Sciatic nerve (tissue), 2 donors: ENCODE measurements at regions not wholly inside any gene's neighbourhood (a gene's known extent, or its start where the extent isn't known, plus 50 kb on each side); places are given as distances from the start of the nearest gene placed in this dataset.
"Not testable (repeated sequence)": the region's sequence is repeated elsewhere in the genome, so short reads cannot be mapped to it uniquely, and the experiment has no call there.

ENCODE experiments used
- ATAC-seq: fragments of 200-7000 bp; cut with Tn5 transposase; one replicate; pipeline ENCODE4 v1.9.1; 2020; ENCODE audit warnings: mild to moderate bottlenecking, moderate library complexity
- DNase-seq: peaks from one replicate; pipeline ENCODE4 v3.0.0-alpha.2; 2020; ENCODE audit warnings: low spot score
- intact Hi-C: fragments of 100-400 bp; cut with DNase I; formaldehyde crosslinking; loops from one replicate; pipeline ENCODE4 v1.14.2; 2022
- donor health status: DM: no; HTN: no; CAD: no.
- donor health status: DM: no; HTN: no; CAD: no.

DNA sequence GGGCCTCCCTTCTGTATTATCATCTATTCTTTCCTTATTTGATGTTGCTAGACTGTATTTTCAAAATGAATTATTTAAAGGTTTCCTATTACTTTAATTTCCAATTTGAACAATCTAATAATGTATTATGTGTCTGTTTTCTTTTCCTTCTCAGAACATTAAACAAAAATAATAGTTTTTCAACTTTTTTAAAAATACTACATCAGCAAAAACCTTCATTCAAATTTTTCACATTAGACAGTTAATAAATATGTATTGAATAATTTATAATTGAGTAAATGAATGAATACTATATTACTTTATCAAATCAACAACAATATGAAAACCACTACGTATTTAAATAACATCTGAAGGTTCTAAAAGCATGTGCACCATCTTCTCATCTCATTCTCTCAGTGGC is 644.1 kb upstream of the SEMA3D start:
- intact Hi-C loops, result no loop called here
- DNase-seq, result no peak
- no peak for ATAC-seq

DNA sequence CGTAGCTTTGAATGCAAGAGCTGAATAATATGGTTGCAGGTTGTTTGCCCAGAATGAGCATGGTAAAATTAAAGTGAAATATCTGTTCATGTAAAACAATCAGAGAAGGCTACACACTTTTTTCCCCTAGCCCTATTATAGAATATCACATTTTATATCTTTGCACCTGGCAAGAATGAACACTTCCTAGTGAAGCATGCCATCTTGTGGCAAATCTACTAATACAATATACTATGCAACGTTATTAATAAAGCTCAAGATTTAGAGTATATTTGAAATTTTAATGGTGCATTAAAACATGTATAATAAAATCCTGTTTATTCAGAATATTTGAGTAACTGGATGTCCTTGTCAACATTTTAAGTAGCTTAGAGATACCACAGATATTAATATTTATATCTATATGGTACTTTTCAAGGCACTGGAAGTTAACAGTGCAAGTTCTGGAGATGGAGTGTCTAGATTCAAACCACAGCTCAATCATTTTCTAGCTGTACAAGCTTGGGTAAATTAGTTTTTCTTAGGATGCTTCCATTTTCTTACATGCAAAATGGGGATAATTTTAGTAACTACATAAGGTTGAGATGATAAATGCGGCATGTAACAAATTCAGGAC is 643.1 kb upstream of the SEMA3D start:
- no peak for DNase-seq
- intact Hi-C loops, result no loop called here
- peak; percentile 57 for ATAC-seq

DNA sequence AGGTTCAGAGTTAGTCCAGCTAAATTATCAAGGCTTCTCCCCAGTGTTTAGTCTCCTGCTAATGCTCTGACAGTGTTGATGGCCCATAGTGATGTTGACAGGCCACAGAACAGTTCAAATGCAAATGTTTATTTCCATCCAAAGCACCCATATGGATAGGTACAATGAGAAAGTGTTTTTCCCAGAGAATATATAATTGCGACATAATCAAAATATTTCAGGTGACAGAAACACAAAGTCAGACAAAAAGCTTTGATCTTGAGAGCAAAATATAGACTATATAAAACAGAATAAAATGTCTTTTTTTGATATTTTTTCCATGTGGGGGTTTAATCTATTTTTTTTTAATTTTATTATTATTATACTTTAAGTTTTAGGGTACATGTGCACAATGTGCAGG is 642.3 kb upstream of the SEMA3D start:
- no peak for ATAC-seq
- intact Hi-C loops, result no loop called here
- DNase-seq, result no peak

DNA sequence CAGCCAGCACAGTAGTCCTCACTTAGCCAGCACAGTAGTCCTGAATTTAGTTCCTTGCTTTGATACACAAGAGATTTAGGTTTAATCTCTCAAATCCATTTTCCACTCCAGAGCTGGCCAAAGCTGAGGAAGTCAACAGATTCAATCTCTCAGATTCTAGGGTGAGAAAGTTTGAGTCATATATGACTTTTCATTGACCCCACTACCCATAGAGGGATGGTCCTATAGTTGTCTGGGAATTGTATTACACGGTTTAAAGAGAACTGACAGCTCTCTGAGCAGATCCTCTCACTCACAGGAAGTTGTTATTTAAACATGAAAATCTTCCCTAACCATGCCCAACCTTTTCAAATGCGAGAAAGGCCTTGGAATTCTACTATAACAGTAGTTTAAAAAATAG is 641.8 kb upstream of the SEMA3D start:
- ATAC-seq (no peak), DNase-seq (no peak)

DNA sequence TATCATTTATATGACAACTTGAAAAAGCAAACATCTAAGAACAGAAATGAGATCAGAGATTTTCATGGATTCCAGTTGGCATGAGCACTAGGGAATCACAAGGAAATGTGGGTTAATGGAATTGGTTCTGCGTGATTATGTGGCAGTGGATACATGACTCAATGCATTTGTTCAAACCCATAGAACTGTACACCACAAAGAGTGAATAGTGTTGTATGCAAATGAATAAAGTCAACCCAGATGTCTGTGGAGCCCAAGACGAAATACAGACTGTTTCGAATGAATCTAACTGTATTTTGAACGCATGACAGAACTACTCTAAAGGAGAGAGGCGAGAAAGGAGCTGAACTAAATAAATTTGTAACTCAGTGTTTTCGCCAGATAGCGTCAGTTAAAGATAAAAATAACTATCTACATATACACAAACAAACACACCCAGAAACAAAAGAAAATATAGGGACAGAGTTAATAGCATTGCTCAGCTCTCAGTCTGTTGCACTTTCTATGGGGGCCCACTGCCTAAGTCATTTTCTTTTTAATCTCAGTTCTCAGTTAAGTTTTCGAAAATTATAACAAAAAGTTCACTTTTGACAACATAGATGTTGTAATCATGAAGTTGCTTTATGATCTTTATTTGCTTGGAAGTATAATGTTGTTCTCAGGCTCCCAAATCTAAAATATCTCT is 636.7 kb upstream of the SEMA3D start:
- ATAC-seq (no peak), DNase-seq (no peak)
- intact Hi-C loops, result no loop called here

More for the DNA sequence above, 641.8 kb upstream of the SEMA3D start:
- intact Hi-C loops, result no loop called here

DNA sequence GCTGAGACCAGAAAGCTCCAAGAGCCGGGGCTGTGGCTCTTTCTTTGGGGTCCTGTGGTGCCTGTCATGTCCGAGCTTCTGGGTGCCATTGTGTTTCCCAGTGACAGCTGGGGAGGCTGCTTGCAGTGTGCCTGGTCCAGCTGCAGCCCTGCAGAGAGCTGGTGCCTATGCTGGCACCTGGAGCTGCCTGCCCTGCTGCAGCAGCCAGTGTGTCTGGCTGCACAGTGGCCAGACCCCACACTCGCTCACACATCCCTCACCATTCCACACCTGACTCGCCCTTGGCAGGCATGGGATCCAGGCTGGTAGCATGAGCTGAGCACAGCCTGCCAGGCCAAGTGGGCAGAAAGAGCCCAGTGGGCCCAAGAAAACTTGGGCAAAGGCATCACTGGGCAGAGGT is 635.1 kb upstream of the SEMA3D start:
- DNase-seq, result no peak
- intact Hi-C loops, result no loop called here
- no peak for ATAC-seq

DNA sequence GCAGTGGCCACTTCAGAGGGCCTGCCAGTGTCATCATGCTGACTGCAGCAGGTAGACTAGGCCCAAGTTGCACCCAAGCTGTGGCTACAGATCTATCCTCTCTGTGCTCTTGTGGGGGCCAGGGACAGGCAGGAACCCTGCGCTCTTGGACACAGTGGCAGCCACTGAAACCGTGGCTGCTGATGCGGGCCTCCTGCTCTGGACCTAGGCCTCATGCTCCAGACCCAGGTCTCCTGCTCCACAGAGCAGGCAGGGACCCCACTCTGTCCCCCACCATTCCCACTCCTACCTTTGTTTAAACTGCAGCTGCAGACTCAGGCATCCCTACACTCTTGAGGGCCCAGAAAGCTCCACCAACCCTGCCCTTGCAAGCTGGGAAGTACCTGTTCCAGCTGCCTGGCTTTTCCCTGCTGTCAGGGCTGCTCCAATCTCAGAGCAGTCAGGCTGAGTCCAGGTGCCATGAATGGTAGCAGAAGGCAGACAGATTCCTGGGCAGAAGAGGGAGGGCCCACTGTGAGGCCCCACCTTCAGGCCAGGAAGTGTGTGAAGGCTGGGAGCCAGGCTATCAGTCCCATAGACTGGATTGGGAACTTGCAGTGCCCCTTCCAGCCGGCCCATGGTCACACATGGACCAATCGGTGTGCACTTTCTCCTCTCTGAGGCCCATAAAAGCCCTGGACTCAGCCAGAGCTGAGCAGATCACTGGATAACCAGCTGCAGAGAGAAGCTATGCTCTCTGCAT is 634.0 kb upstream of the SEMA3D start:
- DNase-seq, result no peak

DNA sequence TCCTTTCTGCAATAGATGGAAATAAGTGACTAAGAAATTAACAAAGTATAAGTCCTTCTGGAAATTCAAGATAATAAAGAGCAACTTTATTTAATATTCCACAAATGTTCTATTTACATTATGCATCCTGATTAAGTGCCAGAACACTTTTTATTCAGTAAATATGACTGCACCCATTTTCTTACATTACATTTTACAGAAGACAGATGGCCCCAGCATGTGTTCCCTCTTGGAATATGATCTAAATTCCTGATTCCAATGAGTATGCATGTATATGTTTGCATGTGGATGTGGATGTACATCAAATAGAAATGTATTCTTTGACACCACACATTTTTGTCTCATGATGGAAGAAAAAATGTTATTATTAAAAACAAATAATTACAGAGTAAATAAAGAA is 628.7 kb upstream of the SEMA3D start:
- intact Hi-C loops, result no loop called here
- DNase-seq, result no peak
- ATAC-seq, result no peak

More for the DNA sequence above, 634.0 kb upstream of the SEMA3D start:
- no peak for ATAC-seq
- intact Hi-C loops, result no loop called here

DNA sequence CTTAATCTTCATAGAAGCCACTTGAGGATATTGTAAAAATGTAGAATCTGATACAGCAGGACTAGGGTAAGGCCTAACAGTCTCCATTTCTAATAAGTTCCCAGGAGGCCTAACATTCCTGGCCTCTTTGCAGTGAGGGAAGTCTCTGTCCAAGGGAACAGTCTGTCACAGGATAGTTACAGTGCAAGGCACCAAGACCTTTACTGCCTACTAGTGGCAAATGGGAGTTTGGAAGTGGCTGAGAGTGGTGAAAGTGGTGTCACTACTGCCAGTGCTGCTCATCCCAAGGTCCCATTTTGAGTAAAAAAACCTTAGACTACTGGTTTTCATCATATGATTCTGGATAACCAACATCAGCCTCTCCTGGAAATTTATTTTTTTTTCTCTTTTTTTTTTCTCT is 619.5 kb upstream of the SEMA3D start:
- DNase-seq, result no peak
- no peak for ATAC-seq
- intact Hi-C loops, result no loop called here

DNA sequence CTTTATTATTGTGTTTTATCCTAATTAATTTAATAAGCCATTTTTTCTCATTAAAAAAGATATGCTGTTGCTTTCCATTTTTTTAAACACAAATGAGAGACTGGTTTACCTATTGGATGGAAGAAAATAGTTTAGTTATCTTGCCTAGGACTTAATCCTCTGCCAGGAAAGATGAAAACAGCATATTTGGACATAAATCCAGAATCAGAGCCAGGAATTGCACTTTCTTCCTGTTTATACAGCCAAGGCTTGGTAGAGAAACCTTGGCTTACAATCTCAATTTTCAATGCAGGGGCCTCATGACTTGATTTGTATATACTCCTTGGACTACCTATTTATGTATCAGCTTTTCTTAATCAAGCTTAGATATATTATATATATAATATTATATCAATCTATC is 618.8 kb upstream of the SEMA3D start:
- DNase-seq (no peak), ATAC-seq (no peak)
- intact Hi-C loops, result no loop called here

DNA sequence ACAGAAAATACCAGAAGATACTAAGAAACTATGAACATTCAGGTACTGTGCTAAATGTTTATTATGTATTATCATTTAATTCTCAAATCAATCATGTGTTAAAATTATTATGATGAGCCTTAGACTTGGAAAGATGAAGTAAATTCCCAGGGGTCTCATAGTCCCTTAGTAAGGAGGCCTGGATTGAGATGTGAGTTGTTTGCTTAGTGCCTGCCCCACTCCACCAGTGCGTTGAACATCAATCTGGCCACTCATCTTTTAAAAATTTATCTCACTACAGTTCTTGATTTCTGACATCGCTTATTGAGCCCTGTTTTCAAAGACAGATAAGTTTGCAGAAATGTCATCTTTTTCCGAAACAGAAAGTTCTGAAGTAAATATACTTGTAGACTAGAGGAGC is 618.4 kb upstream of the SEMA3D start:
- intact Hi-C loops, result no loop called here
- ATAC-seq (no peak), DNase-seq (no peak)

DNA sequence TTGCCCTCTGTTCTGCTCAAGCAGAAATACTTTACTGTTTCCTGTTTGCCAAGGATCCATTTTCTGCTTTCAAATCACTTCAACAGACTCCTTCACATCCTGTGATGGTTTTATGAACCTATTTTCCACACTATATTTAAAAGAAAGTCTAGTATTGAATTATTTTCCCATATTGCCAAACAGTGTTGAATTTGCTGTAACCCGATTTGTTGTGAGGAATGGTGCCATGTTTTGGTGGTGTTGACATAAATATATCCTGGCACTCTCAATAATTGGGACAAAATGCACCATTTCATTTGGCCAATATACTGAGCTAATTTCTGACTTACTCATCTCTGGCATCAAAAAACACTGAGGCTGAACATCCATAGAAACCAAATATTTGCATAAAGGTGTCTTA is 615.4 kb upstream of the SEMA3D start:
- no peak for DNase-seq
- no peak for ATAC-seq
- intact Hi-C loops, result no loop called here

DNA sequence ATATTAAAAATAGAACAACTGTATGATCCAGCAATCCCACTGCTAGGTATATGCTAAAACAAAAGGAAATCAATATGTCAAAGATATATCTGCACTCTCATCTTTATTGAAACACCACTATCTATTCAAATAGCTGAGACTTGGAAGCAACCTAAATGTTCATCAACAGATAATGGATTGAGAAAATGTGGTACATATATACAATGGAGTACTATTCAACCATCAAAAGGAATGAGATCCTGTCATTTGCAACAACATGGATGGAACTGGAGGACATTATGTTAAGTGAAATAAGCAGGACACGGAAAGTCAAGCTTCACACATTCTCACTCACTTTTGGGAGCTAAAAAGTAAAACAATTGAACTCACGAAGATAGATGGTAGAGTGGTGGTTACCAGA is 610.1 kb upstream of the SEMA3D start:
- DNase-seq (no peak), ATAC-seq (no peak)
- intact Hi-C loops, result no loop called here

DNA sequence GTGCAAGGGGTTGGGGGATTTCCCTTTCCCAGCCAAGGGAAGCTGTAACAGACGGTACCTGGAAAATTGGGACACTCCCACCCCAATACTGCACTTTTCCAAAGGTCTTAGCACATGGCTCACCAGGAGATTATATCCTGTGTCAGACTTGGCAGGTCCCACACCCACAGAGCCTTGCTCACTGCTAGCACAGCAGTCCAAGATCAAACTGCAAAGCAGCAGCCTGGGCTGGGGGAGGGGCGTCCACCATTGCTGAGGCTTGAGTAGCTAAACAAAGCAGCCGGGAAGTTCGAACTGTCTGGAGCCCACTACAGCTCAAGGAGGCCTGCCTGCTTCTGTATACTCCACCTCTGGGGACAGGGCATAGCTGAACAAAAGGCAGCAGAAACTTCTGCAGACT is 604.2 kb upstream of the SEMA3D start:
- intact Hi-C loops, DNase-seq, ATAC-seq: not testable (repeated sequence)

DNA sequence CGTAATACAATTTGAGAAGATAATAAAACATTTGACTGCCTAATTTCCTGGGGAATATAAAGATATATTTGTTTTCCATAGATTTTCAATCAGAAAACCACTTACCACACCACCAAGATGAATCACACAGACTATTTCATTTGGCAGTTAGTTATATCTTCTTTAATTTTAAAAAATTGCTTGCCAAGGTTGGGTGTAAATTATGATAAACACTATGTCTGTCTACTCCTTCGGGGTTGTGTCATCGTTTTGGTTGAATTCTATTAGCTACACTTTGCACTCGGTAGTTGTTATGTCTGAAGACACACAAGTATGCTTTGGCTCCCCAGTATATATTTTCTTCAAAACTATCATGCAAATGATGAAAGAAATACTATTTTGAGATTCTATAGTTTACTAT is 594.8 kb upstream of the SEMA3D start:
- DNase-seq, result no peak
- intact Hi-C loops, result no loop called here
- ATAC-seq, result no peak

DNA sequence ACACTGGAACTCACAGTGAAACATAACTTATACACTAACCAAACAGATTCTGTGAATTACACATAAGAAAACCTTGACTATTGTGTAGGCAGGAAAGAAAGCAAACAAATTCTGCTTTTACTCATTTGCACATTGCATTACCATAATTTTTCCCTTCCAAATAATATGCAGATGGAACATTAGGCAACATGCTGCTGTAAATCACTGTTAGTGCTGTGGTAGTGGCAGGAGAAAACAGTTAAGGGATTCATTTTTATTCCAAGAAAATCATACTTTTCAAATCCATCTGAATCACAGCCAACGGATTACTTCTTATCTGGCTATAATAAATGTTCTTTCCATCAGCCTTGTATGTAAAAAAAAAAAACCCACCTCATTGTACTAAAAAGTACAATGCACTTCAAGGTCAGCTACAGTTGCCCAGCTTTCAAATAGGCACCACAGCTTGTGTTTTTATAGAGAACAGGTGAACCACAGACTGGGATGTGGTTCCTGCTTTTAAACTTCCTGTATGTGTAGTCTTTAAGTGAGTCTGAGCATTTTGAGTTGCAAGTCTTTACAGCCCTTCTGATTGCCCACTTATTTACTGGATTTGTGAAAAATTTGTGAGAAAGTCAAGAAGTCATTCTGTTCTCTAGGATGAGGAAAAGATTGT is 590.0 kb upstream of the SEMA3D start:
- intact Hi-C loops, result no loop called here
- DNase-seq (no peak), ATAC-seq (peak; percentile 63)

DNA sequence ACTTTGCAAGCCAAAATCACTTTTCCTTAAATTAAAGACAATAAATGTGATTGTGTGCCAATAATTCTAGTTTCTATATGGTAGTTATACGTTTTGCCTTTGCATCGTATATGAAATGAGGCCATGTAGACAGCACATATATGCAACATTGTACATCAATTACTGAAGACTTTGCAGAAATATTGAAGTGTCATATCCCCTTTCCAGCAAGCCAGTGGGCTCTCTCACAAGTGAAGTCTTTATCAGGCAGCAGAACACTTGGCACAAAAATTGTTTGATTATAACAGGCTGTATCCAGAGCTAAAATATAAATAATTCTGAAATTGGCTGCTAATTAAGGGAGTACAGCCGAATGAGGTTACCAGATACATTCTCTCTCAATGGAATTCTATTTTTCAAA is 588.6 kb upstream of the SEMA3D start:
- ATAC-seq (no peak), DNase-seq (no peak)
- intact Hi-C loops, result no loop called here

DNA sequence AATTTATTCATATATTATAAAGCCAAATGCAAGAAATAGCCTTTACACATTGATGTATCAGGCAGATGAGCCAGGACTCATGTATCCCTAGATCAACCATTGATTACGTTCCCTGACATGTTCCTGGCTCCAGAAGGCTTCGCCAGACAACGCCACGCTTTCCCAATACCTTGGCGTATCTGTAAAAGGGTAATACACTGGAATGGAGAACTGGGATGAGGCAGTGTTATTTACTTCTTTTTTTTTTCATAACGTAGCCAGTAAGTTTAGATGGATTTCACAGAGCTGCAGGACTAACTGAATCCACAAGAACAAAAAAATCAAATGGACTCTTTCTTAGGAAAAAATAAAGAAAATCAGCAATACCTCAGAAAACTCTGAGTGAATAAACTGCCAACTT is 588.1 kb upstream of the SEMA3D start:
- intact Hi-C loops, result no loop called here
- no peak for DNase-seq
- ATAC-seq, result peak; percentile 27

DNA sequence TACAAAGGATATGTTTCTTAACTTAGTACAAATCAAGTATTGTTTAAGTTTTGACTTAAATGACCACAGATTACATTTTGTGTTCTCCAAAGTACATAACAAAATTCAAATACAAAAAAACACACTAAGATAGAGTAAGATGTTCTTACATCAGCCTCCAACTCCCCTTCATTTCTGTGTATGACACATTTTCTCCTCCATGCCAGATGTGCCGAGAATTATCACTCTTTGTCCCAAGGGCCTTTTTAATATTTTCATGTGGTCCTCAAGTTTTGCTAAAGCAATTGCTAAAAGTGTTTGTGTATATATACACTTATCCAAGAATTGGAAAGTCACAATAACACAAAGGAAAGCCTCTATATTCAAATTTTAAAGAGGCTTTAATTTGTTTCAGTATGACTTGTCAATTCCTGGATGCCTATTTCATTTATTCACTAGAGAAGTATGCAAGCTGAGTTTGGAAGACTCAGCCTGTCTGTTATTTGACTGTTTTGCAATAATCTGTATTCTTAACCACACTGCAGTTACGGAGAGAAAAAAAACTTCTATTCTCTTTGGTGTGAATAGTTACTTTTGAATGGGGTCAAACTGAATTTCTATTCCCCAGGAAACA is 586.4 kb upstream of the SEMA3D start:
- DNase-seq (no peak), ATAC-seq (peak; percentile 85)
- intact Hi-C loops, result no loop called here

DNA sequence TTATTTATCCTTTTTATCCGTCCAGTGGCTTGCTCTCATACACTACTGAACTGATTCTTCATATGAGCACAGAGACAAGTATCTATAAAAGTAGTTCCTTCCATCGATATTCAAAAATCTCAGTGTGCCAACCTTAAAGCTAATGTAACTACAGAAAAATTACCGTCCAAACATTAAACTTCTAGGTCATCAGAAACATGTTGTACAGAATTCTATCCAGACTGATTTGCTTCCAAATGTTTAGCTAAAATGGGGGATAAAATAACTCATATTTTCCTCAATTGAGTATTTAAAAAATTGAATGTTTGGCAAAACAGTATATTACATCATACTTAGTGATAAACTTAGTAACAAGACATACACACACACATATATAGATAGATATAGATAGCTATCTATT is 584.7 kb upstream of the SEMA3D start:
- intact Hi-C loops, result no loop called here
- no peak for ATAC-seq

More for the DNA sequence above, 584.7 kb upstream of the SEMA3D start:
- no peak for DNase-seq
